ENCODE measurements at regions not wholly inside any gene's neighbourhood (a gene's known extent, or its start where the extent isn't known, plus 50 kb on each side); places are given as distances from the start of the nearest gene placed in this dataset.

DNA sequence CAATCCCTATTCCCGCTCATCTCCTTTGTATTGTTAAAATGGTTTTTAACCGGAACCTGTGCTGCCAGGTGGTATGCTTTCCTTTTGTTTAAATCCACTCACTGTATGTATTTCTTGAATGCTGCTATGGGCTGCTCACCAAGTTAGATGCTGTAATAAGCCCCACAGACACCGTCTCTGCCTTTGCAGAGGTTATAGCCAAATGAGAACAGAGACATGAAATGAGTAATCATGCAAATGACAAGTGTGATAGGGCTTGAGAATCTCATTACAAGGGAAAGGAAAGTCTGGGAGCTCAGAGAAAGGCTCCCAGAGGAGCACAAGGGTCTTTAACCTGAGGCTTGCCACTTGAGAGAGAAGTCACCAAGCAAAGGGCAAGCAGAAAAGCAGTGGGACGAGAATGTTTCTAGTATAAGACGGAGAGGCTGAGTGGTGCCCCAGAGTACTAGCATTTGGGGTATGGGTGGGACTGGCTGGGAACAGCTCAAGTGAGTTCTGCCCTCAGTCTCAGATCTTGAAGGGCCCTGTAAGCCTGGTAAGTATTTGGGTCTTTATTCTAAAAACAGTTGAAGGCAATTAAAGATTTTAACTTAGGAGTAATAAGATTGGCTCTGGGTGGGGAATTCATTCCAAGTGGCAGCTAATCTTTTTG lies 110.8 kb upstream of the H2AZ1 start:
- TF ChIP-seq CTCF (IDR thresholded peaks at IDR 0.05) = no peak
- no peak for TF ChIP-seq POLR2A (IDR thresholded peaks at IDR 0.05)

All from adrenal gland (tissue), 5 donors.